GM18858 (cell line): ENCODE measurements at regions not wholly inside any gene's neighbourhood (a gene's known extent, or its start where the extent isn't known, plus 50 kb on each side); places are given as distances from the start of the nearest gene placed in this dataset.
"Not testable (repeated sequence)": the region's sequence is repeated elsewhere in the genome, so short reads cannot be mapped to it uniquely, and the experiment has no call there.

Source experiments
- ATAC-seq: cut with Tn5 transposase; IDR thresholded peaks from one replicate; pipeline ENCODE4 v1.9.1; 2021; ENCODE audit not compliant: unreplicated experiment

DNA sequence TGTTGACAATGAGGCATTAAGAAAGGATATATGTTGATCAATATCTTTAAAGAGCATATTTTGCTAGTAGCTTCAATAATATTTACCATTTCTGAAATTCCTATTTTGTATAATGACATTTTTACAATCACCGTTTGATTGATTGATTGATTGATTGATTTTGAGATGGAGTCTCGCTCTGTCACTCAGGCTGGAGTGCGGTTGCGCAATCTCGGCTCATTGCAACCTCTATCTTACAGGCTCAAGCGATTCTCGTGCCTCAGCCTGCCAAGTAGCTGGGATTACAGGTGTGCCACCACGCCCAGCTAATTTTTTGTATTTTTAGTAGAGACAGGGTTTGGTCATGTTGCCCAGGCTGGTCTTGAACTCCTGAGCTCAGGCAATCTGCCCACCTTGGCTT lies 150.9 kb upstream of the TEX13D start:
- not testable (repeated sequence) for ATAC-seq

DNA sequence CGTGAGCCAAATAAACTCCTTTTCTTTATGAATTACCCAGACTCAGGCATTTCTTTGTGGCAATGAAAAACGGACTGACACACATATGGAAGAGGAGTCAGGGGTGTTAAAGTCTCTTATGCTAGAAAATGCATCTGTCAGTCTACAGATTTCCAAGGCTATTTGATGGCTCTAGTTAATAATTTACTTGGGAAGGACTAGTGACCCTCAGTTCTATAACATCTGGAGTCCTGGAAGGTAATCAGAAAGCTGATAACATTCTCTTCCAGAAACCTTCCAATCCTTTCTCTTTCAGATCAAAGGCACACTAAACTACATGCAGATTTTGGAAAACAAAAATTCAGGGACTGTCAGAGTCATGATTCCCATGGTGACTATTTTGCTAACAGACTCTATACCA lies 142.0 kb upstream of the TEX13D start:
- no peak for ATAC-seq

DNA sequence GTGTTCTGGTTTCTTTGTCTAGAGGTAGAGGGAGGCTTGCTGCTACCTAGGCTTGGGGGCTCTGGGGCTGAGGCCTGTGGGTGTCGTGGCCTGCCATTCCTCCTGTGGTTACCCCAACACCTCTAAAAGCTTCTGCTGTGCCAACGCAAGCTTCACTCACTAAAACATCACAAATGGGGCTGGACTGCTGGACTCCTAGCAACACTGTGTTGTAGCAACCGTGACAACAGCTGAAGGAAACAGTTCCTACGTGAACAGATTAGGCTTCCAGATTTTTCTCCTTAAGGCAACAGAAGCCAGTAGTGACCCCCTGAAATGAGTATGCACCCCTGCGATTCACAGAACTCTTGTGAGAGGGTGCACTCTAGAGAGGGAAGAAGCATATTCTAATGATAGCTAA lies 138.3 kb upstream of the TEX13D start:
- ATAC-seq: no peak

DNA sequence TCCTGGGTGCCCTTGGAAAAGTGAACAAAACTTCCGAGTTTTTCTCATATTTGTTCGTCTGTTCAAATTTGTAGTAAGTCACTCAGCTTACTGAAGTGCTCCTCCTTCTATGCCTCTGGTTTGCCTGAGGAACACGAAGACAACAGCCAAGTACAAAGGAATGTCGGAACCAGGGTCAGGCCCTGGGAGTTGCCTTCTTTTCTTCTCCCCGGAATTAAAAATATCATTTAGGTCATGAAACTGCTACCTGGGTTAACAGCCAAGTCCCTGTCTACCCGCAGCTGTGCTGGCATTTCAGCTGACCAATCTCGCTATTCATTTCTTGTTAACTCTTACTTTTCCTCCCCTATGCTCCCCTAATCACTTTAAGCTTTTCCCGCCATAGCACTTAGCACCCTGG lies 137.6 kb upstream of the TEX13D start:
- no peak for ATAC-seq

DNA sequence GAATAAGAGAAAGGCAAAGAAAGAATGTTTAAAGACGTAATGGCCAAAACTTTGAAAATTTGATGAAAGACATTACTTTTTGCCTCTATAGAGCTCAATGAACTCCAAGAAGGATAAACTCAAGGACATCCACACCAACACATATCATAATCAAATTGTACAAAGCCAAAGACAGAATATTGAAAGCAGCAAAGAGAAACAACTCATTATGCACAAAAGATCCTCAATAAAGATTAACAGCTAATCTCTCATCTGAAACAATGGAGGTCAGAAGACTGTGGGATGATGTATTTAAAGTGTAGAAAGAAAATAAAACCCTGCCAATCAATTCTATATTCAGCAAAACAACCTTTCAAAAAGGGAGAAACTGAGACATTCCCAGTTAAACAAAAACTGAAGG lies 129.1 kb upstream of the TEX13D start:
- ATAC-seq: no peak

DNA sequence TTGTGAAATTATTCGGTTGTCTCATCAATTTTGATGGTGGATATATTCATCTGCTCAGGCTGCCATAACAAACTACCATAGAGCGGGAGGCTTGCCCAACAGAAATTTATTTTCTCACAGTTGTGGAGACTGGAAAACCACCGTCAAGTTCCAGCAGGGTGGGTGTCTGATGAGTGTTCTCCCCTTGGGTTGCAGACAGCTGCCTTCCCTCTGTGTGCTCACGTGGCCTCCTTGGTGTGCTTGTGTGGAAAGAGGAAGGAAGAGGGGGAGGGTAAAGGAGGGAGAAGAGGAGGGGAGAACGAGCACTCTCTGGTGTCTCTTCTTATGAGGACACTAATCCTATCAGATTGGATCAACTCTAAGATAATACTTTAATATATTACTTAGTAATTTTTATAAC lies 123.8 kb upstream of the TEX13D start:
- ATAC-seq: no peak

DNA sequence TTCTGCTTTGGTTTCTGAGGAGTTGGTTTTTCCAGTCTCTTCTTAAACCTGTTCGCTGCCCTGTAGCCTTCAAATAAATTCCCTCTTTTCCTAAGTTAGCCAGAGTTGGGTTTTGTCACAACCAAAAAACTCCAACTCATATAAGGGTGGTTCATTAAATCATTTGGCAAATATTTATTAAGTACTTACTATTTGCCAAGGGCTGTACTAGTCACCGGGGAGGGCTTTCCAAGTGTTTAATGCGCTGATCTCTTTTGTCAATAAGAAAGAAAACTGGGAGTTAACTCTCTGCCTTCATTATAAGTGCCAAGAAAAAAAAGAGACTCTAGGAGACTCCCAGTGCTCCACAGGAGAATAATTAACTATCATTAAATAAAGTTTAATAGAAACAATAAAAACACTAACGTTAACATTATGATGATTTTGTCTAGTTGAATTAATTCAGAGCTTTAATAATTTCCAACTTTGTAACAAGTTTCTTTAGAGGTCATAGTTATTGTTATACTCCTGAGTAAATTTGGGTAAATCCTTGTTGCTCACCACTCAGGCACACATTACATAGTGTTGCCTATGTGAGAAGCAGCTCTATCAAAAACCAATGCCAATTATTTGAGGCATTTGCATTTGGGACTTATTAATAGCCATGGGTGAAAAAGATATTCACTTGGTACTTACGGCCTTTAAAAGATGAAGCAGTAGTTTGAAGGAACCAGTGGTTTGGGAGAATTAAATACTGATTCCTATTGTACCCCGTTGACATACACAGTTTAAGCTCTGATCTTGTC lies 122.5 kb upstream of the TEX13D start:
- ATAC-seq: no peak

DNA sequence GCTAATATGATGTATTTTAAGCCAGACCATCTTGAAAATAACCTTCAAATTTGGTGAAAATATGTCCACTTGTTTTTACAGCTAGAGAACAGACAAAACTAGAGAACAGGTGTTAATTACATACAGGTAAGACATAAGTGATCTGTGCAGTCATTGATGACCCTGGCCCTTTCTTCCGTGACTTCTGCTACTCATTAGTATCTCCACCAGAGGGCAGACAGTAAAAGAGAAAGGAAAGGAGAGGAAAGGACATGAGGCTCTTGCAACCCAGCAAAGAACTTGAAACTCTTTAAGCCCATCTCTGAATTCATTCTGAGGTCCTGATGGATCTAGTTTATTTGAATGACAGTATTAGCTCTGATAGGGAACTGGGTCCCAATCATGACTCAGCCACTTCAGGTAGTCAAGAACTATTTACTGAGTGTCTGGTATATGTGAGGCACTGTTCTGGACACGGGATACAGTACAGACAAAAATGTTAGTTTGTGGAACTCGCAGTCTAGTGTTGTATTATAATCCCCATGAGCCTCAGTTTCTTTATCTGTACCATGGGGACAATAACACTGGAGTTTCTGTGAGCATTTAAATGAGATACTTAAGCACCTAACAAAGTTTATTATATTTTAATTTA lies 121.0 kb upstream of the TEX13D start:
- ATAC-seq: peak; percentile 83

DNA sequence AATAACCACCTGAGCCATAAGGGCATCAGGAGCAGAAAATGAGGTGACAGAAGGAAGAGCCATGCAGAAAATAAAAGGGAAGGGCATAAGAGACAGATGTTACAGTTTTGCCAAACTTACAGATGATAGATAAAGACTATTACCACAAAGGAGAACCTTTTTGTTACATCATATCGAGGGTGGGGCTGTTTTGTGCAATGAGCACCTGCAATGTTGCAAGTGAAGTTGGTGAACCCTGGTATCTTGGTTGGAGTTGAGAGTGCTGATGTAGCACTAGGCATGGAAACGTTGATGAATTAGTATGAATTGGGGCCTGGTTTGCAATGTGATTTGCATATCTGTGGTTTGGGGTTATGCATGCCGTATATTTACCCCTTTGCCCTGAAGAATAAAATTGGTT lies 119.8 kb upstream of the TEX13D start:
- peak; percentile 31 for ATAC-seq

DNA sequence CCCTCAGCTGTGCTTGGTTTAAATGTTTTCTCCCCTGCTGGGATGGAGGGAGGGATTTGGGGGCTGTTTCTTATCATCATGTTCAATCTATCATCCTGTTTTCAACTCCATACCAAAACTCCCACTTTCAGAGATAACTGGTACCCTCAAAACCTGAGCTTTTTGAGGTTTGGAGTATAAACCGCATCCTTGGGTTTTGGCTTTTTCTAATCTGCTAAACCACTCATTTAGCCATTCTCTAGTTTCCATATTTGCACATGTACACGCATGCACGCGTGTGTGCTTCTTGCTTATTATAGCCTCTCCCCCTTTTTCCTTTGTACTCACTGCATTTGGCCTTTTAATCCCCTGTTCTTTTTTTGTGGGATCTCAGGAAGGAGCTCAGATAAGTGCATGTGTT lies 116.7 kb upstream of the TEX13D start:
- ATAC-seq: no peak

DNA sequence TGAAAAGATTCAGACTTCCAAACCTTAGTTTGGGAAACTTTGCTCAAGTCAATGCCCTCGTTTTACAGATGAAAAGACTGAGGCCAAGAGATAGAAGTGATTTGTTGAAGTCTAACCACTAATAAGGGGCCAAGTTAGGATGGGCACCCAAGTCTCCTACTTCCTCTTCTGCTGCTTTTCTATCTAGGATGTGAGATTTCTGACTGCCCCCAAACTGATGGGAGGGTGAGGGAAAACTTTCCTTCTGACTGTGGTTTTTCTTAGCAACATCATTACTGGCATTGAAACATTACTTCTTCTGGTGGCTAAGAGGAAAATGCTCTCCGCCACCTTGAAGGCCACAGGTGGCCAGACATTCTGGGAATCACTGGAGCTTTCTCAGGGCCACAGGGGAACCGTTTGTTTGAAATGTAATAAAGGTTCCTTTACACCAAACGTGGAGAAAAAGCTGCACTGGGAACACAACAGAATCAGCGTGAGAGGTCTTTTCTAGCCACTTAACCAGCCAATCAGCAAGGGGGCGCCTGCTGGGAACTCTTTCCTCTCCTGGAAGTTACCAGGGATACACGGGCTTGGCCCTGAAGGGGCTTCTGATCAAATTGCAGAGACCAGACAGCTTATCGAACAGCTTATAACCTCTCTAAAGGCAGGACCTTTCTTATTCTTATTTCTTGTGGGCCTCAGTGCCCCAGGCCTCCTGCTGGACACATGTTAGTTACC lies 115.9 kb upstream of the TEX13D start:
- ATAC-seq: no peak

DNA sequence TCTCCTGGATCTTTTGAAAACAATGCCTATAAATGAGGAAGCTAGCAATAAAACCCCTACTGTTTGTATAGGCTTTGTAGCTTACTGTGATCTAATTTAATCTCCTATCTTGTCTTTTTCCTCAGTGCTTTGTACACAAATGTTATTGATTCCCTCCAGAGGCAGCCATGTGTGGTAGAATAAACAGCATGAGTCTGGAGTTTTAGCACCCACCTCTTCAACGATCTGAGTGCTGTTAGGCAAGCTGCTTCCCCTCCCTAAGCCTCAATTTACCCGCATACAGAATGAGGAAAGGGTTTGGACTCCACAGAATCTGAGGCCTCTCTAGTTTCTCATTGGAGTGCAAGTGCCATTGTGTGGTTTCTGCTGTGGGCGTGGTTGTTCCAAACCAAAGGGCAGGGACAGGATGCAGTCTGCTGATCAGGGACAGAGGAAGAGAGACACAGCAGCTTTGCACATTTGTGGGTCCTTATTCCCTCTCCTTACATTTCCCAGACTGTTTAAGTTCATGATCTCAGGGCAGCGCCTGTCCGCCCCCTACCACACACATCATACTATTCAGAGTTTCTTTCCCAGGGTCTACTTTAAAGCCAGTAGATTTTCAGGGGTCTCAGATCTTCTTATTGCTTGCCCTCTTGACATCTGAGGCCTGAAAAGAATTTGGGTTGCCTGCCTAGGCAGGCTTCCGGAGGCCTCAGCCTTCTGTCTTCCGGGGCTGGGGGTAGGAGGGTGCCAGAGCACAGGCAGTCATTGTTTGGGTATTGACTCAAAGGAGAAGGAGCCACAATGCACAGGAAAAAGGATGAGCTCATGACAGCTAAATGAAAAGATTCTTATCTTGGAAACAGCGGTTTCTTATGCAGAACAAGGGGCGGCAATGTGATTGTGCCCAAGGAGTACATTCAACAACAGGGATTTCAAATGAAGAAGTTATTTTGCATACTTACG lies 114.9 kb upstream of the TEX13D start:
- peak; percentile 58 for ATAC-seq

DNA sequence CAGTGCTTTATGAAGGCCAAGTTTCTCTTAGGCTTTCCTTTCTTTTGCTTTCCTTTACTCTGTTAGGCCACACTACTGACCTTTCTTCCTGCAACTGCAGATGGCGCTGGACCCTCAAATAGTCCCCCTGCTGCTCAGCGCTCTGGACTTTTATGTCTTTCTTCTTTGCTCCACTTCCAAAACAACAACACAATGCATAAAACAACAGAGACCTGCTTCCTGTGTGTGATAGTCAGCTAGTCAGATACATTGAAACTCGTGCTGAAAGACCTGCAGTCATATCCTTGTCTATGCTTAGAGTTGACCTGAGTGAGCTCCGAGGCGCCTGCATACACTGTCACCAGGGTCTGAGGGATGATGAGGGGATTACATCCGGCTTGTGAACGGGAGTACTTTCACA lies 108.9 kb upstream of the TEX13D start:
- ATAC-seq: no peak

DNA sequence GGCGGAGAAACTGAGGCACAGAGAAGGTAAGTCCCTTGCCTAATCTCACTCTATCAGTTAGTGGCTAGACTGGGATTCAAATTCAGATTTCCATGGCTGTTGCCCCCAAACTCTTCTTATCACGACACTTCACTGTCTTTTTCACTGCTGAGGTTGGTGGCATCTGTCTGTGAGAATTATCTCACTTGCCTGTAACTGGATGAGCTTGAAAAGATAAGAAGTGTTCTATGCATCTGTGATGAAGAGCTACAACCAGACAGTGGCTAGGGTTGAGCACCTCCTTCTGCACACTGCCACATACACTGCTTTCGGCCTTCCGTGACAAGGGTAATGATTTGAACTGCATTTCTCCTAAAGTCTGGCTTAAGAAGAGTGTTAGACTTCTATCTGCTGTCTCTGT lies 107.9 kb upstream of the TEX13D start:
- no peak for ATAC-seq

DNA sequence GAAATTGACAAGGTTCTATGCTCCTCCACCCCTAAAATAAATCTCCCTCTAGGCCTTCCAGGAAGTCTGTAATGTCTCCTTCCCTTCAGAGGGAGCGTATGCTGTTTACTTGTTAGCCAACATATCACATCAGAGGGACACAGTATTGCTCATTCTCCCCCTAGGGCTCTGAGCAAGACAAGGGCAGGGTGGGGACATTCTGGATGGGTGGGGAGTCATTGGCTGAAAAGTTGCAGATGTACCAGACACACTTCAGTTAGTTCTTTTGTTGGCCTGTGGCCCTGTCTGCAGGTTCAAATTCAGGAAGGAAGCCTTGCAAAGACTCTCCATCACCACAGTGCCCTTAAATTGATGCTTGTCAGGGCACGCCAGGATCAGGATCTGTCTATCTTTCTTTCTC lies 106.3 kb upstream of the TEX13D start:
- ATAC-seq: no peak

DNA sequence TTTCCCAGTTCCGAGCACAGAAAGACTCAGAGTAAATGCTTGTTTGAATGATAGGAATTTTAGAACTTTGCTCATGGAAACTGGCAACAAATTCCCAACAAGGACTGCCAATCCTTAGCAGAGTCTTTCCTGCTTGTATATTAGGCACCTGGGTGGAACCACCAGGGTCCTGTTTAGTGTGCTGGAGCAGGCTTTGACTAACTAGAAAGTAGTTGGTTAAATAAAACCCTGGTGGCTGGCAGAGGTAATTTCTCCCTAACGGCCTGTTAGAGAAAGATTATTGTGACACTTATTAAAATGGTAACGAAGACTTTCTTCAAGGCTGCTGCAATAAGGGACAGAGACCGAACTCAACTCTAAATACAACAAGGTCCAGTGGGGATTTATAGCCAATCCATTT lies 103.6 kb upstream of the TEX13D start:
- no peak for ATAC-seq

DNA sequence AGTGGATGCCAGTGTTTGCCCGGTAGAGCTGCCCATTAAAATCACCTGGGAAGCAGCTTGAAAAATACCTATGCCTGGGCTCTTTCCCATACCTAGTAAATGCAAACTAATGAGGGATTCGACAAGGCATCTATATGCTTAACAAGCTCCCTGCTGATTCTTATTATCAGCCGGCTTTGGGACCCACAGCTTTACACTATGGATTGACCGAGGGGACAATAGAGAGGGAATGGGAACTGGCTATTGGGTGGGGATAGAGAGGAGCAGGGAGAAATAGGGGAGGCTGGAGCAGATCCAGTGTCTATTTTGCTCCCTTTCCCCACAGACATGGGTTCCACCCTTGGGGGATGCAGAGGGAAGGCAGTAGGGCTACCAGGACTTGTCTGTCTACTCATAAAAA lies 103.1 kb upstream of the TEX13D start:
- no peak for ATAC-seq

DNA sequence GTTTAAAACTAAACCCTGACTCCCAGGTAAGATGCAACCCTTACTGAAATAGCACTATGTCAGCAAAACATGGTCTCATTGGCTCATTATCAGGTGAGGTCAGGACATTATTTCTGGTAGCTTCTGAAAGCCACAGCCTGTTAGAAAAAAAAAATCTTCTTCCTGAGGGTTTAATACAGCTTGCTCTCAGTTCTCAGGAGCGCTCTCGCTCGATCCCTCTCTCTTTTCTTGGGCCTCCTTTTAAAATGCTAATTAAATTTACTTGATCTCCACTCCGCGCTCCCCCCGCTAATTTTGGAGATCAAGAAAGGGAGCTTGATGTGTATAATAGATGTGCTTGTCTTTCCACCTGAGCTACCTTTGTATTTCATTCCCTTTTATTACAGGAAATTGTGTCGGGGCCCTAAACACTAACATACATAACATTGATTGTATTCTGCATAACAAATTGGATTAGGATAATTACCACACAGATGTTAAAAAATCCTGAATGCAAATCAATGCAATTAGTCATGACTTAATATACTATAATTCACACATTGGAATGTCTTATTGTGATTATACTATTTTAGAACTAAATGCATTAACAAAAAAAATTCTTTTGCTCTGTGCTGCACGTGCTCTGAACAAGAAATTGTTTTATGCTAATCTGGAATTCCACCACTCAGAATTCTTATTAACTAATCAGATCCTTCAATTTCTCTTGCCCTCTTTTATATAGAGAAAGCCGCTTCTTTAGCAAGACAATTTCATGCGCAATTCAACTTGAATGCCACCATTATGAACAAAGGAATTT lies 101.6 kb upstream of the TEX13D start:
- no peak for ATAC-seq

DNA sequence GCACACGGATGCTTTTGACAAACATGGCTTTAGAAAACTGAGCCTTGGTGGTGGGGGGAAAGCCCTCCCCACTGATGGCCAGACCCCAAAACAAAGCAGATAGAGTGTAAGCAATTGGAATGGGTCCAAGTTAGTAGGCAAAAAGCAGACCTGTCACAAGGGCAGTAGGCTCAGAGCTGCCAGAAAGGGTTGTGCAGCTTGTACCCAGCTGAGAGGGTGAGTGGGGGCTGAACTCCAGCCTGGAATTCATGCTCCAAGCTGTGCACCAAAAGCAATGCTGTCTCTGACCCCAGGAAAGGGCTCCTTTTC lies 101.1 kb upstream of the TEX13D start:
- ATAC-seq: no peak

DNA sequence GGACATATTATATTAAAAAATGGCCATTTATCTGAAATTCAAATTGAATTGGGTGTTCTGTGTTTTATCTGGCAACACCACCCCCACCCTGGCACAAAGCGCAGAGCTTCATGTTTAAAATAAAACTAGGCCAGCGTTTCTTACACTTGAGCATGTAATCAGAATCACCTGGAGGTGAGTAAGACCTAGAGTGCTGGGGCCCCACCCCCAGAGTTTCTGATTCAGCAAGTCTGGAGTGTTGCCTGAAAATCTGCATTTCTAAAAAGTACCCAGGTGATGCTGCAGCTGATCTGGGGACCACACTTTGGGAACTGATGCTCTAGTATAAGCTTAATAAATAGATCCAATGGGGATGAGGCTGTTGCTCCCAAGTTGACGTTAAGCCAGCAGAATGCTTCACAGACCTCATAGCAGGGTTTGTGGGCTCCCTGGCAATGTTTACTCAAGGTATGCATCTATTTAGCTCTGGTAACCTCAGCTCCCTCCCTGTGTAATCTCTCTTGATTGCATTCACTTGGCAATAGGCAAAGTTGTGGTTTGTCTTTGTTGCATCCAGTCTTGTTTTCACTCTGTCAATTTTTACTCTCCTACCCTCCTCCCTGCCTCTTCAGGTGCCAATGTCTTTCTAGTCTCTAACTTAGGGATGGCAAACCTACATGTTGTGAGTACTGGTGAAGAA lies 99.8 kb upstream of the TEX13D start:
- peak; percentile 70 for ATAC-seq
